ENCODE measurements at regions not wholly inside any gene's neighbourhood (a gene's known extent, or its start where the extent isn't known, plus 50 kb on each side); places are given as distances from the start of the nearest gene placed in this dataset.
A peak's percentile ranks its signal among the peaks of the same experiment; 100 is the strongest.

DNA sequence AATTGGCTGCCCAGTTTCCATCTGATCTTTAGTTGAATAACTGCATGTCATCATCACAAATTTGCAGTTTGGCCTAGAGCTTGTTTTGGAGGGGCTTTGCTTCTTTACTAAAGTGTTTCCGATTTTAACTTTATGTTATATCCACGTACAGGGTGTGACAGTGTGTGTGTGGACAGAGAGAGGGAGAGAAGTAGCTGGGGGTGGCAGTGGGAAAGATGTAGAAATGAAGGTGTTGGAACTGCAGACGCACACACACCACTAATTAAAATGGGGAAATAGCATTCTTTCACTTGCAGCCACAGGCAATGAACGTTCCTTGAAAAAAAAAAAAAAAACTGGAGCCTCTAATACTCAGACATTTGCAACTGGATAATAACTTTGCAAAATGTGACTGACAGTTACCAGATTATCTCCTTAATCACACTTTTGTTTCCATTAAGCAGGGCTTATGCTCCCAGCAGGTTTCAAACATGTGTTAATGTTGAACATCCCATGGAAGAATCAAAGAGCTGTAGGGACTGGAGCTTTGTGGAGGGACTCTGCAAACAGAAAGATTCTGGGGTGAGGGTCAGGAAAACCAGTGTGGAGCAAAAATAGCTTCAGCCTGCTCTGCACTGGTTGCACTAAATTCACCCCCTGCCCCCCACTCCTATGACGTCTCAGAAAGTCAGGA is 238.1 kb upstream of the TENM4 start:
- Mint-ChIP-seq H3K9me3 (no peaks in the 10 kb centered on the region), H3K4me3 (no peak overlapping the region), H3K27me3 (ENCODE audit: low read depth, poor library complexity) (peaks cover 12% of the 10 kb centered on the region), H3K4me1 (no peaks in the 10 kb centered on the region), H3K36me3 (ENCODE audit: low read depth) (no peaks in the 10 kb centered on the region), H3K27ac (no peak overlapping the region)
- DNase-seq, result no peak
- TF ChIP-seq, protein P1, sequence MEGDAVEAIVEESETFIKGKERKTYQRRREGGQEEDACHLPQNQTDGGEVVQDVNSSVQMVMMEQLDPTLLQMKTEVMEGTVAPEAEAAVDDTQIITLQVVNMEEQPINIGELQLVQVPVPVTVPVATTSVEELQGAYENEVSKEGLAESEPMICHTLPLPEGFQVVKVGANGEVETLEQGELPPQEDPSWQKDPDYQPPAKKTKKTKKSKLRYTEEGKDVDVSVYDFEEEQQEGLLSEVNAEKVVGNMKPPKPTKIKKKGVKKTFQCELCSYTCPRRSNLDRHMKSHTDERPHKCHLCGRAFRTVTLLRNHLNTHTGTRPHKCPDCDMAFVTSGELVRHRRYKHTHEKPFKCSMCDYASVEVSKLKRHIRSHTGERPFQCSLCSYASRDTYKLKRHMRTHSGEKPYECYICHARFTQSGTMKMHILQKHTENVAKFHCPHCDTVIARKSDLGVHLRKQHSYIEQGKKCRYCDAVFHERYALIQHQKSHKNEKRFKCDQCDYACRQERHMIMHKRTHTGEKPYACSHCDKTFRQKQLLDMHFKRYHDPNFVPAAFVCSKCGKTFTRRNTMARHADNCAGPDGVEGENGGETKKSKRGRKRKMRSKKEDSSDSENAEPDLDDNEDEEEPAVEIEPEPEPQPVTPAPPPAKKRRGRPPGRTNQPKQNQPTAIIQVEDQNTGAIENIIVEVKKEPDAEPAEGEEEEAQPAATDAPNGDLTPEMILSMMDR (IDR thresholded peaks at IDR 0.05), result no peak

GRCh38 chr11:79676396-79676795 is 235.6 kb upstream of the TENM4 start:
- no peaks in the 10 kb centered on the region for H3K36me3 Mint-ChIP-seq (ENCODE audit: low read depth)
- no peak for DNase-seq
- no peaks in the 10 kb centered on the region for H3K9me3 Mint-ChIP-seq
- peaks cover 10% of the 10 kb centered on the region for H3K27me3 Mint-ChIP-seq (ENCODE audit: low read depth, poor library complexity)
- H3K4me1 Mint-ChIP-seq, result peaks cover 5% of the 10 kb centered on the region
- TF ChIP-seq, protein P1 (IDR thresholded peaks at IDR 0.05), result no peak
- no peak overlapping the region for H3K4me3 Mint-ChIP-seq
- H3K27ac Mint-ChIP-seq, result no peak overlapping the region

DNA sequence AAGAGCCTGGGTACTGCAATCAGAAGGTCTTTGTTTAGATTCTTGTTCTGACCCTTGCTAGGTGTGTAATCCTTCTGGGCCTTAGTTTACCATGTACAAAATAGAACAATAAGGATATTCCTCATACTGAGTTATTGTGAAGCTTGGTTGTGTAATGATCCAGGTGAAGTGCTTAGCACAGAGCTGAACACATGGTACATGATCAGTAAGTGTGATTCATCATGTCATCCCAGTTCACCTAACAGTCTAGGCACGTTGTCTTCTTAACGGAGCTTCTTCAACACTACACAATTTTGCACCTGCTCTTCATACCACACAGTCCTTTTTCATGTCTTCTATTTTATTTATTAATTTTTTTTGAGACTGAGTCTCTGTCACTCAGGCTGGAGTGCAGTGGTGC is 234.3 kb upstream of the TENM4 start:
- no peak for DNase-seq
- Mint-ChIP-seq H3K4me1 (peaks cover 18% of the 10 kb centered on the region), H3K4me3 (no peak overlapping the region), H3K27ac (no peak overlapping the region), H3K36me3 (ENCODE audit: low read depth) (no peaks in the 10 kb centered on the region), H3K9me3 (no peaks in the 10 kb centered on the region), H3K27me3 (ENCODE audit: low read depth, poor library complexity) (peaks cover 8% of the 10 kb centered on the region)
- TF ChIP-seq, protein P1 (IDR thresholded peaks at IDR 0.05), result no peak

DNA sequence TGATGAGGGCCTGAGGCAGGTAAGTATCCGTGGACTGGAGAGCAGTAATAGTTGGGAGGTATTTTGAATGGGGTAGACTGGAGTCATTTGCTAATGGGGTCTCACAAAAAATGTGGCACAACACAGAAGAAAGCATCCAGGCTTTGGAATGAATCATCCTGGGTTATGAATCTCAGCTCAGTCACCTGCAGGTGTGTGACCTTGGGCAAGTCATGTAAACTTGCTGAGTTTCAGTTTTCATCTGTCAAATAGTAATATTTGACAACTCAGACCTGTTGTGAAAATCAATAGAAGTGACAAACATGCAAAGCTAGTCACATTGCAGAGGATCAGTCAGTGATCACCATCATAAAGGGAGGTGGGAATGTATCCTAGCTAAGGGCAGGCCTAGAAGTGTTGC is 232.0 kb upstream of the TENM4 start:
- H3K4me3 Mint-ChIP-seq, result no peak overlapping the region
- TF ChIP-seq, protein P1 (IDR thresholded peaks at IDR 0.05), result no peak
- DNase-seq, result no peak
- peaks cover 3% of the 10 kb centered on the region for H3K27me3 Mint-ChIP-seq (ENCODE audit: low read depth, poor library complexity)
- no peaks in the 10 kb centered on the region for H3K36me3 Mint-ChIP-seq (ENCODE audit: low read depth)
- peaks cover 31% of the 10 kb centered on the region for H3K4me1 Mint-ChIP-seq
- H3K9me3 Mint-ChIP-seq, result no peaks in the 10 kb centered on the region
- H3K27ac Mint-ChIP-seq, result no peak overlapping the region

DNA sequence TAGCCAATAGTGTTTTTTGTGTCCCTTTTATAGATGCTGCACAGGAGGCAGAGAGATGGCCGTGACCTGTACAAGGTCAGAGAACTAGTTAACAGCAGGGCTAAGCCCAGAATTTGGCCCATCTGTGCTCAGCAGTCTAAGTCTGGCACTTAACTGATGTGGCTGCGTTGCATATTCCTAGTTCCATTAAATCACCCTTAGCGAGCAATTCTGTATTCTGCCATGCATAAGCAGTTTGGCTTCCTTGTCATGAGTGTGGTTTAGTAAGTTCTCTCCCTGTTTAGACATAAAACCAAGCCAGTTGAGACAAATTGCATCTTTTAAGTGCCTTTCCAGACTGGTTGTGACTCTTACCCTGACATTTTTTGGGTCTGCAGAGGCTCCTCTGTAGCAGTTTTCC is 230.6 kb upstream of the TENM4 start:
- TF ChIP-seq, protein P1 (IDR thresholded peaks at IDR 0.05), result no peak
- H3K27ac Mint-ChIP-seq, result no peak overlapping the region
- DNase-seq, result no peak
- H3K27me3 Mint-ChIP-seq (ENCODE audit: low read depth, poor library complexity), result peaks cover 6% of the 10 kb centered on the region
- no peaks in the 10 kb centered on the region for H3K36me3 Mint-ChIP-seq (ENCODE audit: low read depth)
- peaks cover 45% of the 10 kb centered on the region for H3K4me1 Mint-ChIP-seq
- no peaks in the 10 kb centered on the region for H3K9me3 Mint-ChIP-seq
- no peak overlapping the region for H3K4me3 Mint-ChIP-seq

DNA sequence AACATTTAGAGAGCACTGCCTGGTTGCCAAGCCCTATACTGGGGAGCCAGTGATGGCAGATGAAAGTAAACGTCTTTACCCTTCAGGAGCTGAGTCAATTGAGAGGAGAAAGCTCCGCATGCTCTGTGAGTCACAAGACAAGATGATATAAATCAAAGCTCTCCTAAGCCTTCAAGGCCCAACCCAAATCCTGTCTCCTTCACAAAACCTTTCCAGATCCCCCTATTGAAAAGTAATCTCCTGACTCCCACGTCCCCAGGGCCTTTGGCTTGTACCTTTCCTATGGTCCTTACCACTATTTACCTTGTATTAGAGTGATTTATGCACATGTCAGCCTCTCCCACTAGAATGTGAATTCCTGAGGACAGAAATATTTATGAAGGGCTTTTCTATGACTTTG is 230.1 kb upstream of the TENM4 start:
- Mint-ChIP-seq H3K4me1 (peaks cover 47% of the 10 kb centered on the region), H3K27me3 (ENCODE audit: low read depth, poor library complexity) (peaks cover 6% of the 10 kb centered on the region), H3K9me3 (no peaks in the 10 kb centered on the region), H3K36me3 (ENCODE audit: low read depth) (no peaks in the 10 kb centered on the region), H3K4me3 (peak overlapping the region; percentile 39), H3K27ac (peak overlapping the region; percentile 55)
- TF ChIP-seq, protein P1 (IDR thresholded peaks at IDR 0.05), result no peak
- DNase-seq, result peak; percentile 10

All from nephron progenitor cell (in vitro differentiated cells).